Upper lobe of left lung (tissue), 4 donors: ENCODE measurements at regions not wholly inside any gene's neighbourhood (a gene's known extent, or its start where the extent isn't known, plus 50 kb on each side); places are given as distances from the start of the nearest gene placed in this dataset.
"Not testable (repeated sequence)": the region's sequence is repeated elsewhere in the genome, so short reads cannot be mapped to it uniquely, and the experiment has no call there.

Source experiments
- POLR2A ChIP-seq, 4 donors: fragments of 450-650 bp; IDR thresholded peaks; one replicate each; pipeline ENCODE4 v1.5.1; 2016 to 2017; ENCODE audit warnings: antibody characterized with exemption in 4 of 4, mild to moderate bottlenecking in 2 of 4
- POLR2AphosphoS5 ChIP-seq, 2 donors: sonication (generic); formaldehyde crosslinking; IDR thresholded peaks; one replicate each; pipeline ENCODE4 v1.5.1; 2017; ENCODE audit warnings: antibody characterized with exemption in 2 of 2
- TF ChIP-seq, protein P1 (sequence below), 6 experiments: fragments of 450-650 bp in 4 of 6; fragments of 200-600 bp in 2 of 6; sonication (generic) in 2 of 6; IDR thresholded peaks; one replicate each; pipeline ENCODE4 v1.5.1; 2016 to 2019; ENCODE audit warnings: antibody characterized with exemption in 6 of 6

DNA sequence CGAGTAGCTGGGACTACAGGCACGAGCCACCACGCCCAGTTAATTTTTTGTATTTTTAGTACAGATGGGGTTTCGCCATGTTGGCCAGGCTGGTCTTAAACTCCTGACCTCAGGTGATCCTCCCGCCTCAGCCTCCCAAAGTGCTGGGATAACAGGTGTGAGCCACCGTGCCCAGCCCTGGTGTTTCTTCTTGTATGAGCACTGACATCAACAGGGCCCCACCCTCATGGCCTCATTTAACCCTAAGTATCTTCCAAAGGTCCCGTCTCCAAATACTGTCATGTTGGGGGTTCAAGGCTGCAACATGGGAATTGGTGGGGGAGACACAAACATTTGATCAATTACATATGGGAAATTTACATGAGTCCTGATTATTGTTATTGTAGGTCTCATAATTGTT is 122.9 kb upstream of the DOK5 start:
- TF ChIP-seq POLR2AphosphoS5, POLR2A (IDR thresholded peaks at IDR 0.05): not testable (repeated sequence)
- TF ChIP-seq, protein P1, sequence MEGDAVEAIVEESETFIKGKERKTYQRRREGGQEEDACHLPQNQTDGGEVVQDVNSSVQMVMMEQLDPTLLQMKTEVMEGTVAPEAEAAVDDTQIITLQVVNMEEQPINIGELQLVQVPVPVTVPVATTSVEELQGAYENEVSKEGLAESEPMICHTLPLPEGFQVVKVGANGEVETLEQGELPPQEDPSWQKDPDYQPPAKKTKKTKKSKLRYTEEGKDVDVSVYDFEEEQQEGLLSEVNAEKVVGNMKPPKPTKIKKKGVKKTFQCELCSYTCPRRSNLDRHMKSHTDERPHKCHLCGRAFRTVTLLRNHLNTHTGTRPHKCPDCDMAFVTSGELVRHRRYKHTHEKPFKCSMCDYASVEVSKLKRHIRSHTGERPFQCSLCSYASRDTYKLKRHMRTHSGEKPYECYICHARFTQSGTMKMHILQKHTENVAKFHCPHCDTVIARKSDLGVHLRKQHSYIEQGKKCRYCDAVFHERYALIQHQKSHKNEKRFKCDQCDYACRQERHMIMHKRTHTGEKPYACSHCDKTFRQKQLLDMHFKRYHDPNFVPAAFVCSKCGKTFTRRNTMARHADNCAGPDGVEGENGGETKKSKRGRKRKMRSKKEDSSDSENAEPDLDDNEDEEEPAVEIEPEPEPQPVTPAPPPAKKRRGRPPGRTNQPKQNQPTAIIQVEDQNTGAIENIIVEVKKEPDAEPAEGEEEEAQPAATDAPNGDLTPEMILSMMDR (IDR thresholded peaks at IDR 0.05): not testable (repeated sequence)
